Stimulated activated CD4-positive, alpha-beta T cell treated with anti-CD3 and anti-CD28 coated beads, Interleukin-2, amount 100 ng/mL, for 24 hours (primary cell): ENCODE measurements at regions not wholly inside any gene's neighbourhood (a gene's known extent, or its start where the extent isn't known, plus 50 kb on each side); places are given as distances from the start of the nearest gene placed in this dataset.

Experiments
- DNase-seq, 2 donors: peaks; one replicate each; pipeline ENCODE4 v3.0.0-alpha.2; 2020

GRCh38 chr2:120480903-120481445, 135.0 kb downstream of the INHBB start:
- DNase-seq = no peak

GRCh38 chr2:120481446-120482194, 135.7 kb downstream of the INHBB start:
- no peak for DNase-seq

GRCh38 chr2:120482334-120482733, 136.4 kb downstream of the INHBB start:
- DNase-seq = no peak

- DNase-seq = no peak
These were observed 137.4 kb downstream of the INHBB start for GRCh38 chr2:120483355-120483754.

- no peak for DNase-seq
These were observed 139.2 kb downstream of the INHBB start for GRCh38 chr2:120485096-120485495.

- no peak for DNase-seq
These were observed 140.5 kb downstream of the INHBB start for GRCh38 chr2:120486441-120486840.

GRCh38 chr2:120486946-120487345, 141.0 kb downstream of the INHBB start:
- DNase-seq = no peak

GRCh38 chr2:120488531-120488930, 142.6 kb downstream of the INHBB start:
- no peak for DNase-seq

GRCh38 chr2:120489023-120489422, 143.1 kb downstream of the INHBB start:
- no peak for DNase-seq

- DNase-seq = no peak
These were observed 144.3 kb downstream of the INHBB start for GRCh38 chr2:120490091-120490798.

- DNase-seq = no peak
These were observed 145.2 kb downstream of the INHBB start for GRCh38 chr2:120491111-120491625.

GRCh38 chr2:120493231-120493630, 147.3 kb downstream of the INHBB start:
- no peak for DNase-seq

- no peak for DNase-seq
These were observed 148.5 kb downstream of the INHBB start for GRCh38 chr2:120494446-120494845.

GRCh38 chr2:120495586-120495985, 149.7 kb downstream of the INHBB start:
- DNase-seq = no peak

- no peak for DNase-seq
These were observed 150.3 kb downstream of the INHBB start for GRCh38 chr2:120496235-120496634.

- DNase-seq = no peak
These were observed 150.8 kb downstream of the INHBB start for GRCh38 chr2:120496759-120497158.

- DNase-seq = no peak
These were observed 151.5 kb downstream of the INHBB start for GRCh38 chr2:120497261-120497977.

- no peak for DNase-seq
These were observed 152.2 kb downstream of the INHBB start for GRCh38 chr2:120498121-120498520.

- no peak for DNase-seq
These were observed 152.8 kb downstream of the INHBB start for GRCh38 chr2:120498576-120499394.

- no peak for DNase-seq
These were observed 154.0 kb downstream of the INHBB start for GRCh38 chr2:120499784-120500495.

- no peak for DNase-seq
These were observed 155.7 kb downstream of the INHBB start for GRCh38 chr2:120501591-120501990.

GRCh38 chr2:120502357-120502756, 156.4 kb downstream of the INHBB start:
- DNase-seq = no peak
